A549 (cell line): ENCODE measurements at regions not wholly inside any gene's neighbourhood (a gene's known extent, or its start where the extent isn't known, plus 50 kb on each side); places are given as distances from the start of the nearest gene placed in this dataset.

Source experiments
- GATA3 ChIP-seq: IDR thresholded peaks from 2 replicates; pipeline ENCODE4 v1.6.1; 2012; ENCODE audit warnings: borderline replicate concordance
- JUNB ChIP-seq: fragments of >200 bp; sonication (Bioruptor Twin); formaldehyde crosslinking; IDR thresholded peaks from 2 replicates; pipeline ENCODE4 v1.6.1; 2016
- POLR2A ChIP-seq: IDR thresholded peaks from 2 replicates; pipeline ENCODE4 v1.6.1; 2012; ENCODE audit warnings: mild to moderate bottlenecking, low read length
- ZFP36 ChIP-seq: fragments of 450-650 bp; IDR thresholded peaks from 2 replicates; pipeline ENCODE4 v1.6.1; 2014; ENCODE audit warnings: borderline replicate concordance; ENCODE audit not compliant: partially characterized antibody
- ZSCAN20 ChIP-seq: fragments of 250-450 bp; sonication (Bioruptor Pico); IDR thresholded peaks from 2 replicates; pipeline ENCODE4 v1.8.0; 2022; ENCODE audit warnings: mild to moderate bottlenecking, moderate library complexity
- TF ChIP-seq, protein P1 (sequence below): fragments of >200 bp; sonication (Bioruptor Twin); formaldehyde crosslinking; IDR thresholded peaks from 3 replicates; pipeline ENCODE4 v1.5.1; 2016
- TF ChIP-seq, protein P2 (sequence below): fragments of 200-600 bp; sonication (generic); IDR thresholded peaks from 2 replicates; pipeline ENCODE4 v1.6.1; 2016; ENCODE audit warnings: antibody characterized with exemption, mild to moderate bottlenecking, moderate library complexity

DNA sequence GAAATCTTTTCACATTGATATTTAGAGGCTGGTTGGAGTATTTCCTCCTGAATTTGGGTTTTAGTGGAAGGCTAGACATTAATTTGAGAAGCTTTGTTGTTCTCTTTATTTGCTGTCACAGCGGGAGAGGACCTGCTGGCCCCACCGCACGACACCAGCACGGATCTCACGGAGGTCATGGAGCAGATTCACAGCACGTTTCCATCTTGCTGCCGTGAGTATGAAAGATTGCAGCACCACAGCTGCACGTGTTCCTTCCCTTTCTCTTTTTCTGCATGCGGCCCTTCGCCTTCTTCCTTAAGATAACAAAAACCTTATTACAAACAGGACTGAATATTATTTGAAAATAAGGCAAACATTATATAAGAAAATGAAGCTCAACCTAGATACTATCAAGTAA lies 555.5 kb downstream of the UTRN start:
- TF ChIP-seq JUNB (no peak), POLR2A (no peak), ZFP36 (no peak), ZSCAN20 (no peak), GATA3 (no peak)
- TF ChIP-seq, protein P1, sequence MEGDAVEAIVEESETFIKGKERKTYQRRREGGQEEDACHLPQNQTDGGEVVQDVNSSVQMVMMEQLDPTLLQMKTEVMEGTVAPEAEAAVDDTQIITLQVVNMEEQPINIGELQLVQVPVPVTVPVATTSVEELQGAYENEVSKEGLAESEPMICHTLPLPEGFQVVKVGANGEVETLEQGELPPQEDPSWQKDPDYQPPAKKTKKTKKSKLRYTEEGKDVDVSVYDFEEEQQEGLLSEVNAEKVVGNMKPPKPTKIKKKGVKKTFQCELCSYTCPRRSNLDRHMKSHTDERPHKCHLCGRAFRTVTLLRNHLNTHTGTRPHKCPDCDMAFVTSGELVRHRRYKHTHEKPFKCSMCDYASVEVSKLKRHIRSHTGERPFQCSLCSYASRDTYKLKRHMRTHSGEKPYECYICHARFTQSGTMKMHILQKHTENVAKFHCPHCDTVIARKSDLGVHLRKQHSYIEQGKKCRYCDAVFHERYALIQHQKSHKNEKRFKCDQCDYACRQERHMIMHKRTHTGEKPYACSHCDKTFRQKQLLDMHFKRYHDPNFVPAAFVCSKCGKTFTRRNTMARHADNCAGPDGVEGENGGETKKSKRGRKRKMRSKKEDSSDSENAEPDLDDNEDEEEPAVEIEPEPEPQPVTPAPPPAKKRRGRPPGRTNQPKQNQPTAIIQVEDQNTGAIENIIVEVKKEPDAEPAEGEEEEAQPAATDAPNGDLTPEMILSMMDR, result no peak
- TF ChIP-seq, protein P2, sequence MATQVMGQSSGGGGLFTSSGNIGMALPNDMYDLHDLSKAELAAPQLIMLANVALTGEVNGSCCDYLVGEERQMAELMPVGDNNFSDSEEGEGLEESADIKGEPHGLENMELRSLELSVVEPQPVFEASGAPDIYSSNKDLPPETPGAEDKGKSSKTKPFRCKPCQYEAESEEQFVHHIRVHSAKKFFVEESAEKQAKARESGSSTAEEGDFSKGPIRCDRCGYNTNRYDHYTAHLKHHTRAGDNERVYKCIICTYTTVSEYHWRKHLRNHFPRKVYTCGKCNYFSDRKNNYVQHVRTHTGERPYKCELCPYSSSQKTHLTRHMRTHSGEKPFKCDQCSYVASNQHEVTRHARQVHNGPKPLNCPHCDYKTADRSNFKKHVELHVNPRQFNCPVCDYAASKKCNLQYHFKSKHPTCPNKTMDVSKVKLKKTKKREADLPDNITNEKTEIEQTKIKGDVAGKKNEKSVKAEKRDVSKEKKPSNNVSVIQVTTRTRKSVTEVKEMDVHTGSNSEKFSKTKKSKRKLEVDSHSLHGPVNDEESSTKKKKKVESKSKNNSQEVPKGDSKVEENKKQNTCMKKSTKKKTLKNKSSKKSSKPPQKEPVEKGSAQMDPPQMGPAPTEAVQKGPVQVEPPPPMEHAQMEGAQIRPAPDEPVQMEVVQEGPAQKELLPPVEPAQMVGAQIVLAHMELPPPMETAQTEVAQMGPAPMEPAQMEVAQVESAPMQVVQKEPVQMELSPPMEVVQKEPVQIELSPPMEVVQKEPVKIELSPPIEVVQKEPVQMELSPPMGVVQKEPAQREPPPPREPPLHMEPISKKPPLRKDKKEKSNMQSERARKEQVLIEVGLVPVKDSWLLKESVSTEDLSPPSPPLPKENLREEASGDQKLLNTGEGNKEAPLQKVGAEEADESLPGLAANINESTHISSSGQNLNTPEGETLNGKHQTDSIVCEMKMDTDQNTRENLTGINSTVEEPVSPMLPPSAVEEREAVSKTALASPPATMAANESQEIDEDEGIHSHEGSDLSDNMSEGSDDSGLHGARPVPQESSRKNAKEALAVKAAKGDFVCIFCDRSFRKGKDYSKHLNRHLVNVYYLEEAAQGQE, result no peak
